DMS79 treated with DMSO at 0.1 percent for 48 hours (cell line): ENCODE measurements at regions not wholly inside any gene's neighbourhood (a gene's known extent, or its start where the extent isn't known, plus 50 kb on each side); places are given as distances from the start of the nearest gene placed in this dataset.

ENCODE experiments used
- DNase-seq: peaks from one replicate; lab custom pipeline; 2025; lab: John Stamatoyannopoulos, UW

GRCh38 chr14:61627612-61628011, 67.7 kb upstream of the HIF1A start:
- no peak for DNase-seq

DNA sequence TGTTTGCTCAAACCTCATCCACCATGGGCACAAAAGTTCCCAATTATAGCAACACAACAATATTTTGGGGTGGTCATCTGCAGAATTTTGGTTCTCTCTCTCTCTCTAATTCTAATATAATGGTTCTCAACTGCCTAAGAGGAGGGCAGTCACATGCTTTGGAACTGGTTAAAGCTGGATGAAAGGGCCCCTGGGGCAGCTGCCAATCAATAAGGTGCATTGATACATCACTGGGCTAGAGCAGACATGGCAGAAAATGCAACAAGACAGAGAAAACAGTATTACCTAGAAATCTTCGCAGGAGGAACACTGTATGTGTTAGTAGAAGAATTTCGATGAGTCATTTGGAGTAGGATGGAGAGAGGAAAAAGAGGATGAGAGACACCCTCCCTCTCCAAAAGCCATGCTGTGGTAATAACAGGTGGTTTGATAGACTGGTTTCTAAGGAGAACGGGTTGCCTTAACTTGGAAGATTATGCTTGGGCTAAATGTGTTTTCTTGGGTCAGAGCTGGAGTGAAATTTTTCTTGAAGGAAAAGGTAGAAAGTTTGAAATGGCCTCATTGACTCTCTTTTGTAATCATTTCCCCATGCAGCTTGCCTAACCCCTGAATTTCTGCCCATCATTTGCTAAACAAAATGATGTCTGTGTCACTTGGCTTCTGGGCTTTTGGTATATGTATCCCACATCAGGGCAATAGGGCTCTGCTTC, 67.1 kb upstream of the HIF1A start:
- DNase-seq, result no peak

- DNase-seq, result peak; percentile 48
These were observed 64.8 kb upstream of the HIF1A start for GRCh38 chr14:61630399-61631044.

- peak; percentile 49 for DNase-seq
These were observed 64.1 kb upstream of the HIF1A start for GRCh38 chr14:61631045-61631687.

GRCh38 chr14:61632401-61632800, 62.9 kb upstream of the HIF1A start:
- no peak for DNase-seq

DNA sequence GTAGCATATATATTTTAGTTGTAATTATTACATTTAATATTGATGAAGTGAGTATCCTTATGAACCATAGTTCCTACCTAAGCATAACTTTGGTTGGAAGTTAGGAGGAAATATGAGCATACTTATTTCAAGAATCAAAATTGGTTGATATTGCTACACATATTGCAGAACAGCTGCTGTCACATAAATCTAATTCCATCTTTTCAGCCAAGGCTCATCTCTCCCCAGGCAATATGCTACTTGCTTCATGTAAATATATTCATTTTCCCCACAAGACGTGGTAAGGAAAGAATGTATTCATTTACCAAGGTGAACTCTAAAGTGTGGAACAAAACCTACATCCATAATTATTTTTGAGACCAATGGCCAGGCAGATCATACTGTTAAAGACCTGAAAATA, 62.5 kb upstream of the HIF1A start:
- no peak for DNase-seq

DNA sequence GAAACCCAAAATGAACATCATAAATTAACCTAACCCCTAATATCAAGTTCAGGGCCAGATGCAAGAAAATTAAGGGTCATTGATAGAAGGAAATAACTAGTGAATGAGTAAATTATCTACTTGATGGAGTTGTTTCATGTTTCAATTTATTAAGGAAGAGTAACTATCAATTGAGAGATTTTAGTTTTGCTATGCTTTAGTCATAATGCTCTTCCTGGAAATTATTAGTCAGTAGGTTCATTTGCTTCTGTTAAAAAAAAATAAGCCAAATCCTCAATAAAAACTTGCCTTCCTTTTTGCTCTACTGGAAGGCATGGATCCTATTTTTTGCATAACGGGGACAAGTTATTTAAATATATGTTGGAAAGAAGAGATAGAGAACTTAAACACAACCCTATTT, 59.0 kb upstream of the HIF1A start:
- no peak for DNase-seq

DNA sequence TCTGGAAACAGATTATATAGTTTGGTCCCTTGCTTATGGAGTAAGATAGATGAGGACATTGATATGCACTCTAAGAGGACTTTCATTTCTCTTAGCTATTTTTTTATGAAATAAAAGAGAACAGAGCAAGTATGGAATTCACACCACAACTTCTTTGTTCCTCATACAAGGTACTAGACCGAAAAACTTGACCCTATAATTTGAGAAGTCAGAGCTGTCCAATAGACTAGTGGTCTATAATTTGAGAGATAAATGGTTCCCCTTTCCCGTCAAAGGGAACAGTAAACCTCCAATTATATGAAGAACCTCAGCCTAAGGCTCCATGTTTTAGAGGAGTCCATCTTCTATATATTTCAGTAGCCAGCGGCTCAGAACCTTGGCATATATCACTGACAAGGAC, 58.5 kb upstream of the HIF1A start:
- no peak for DNase-seq

- no peak for DNase-seq
These were observed 56.5 kb upstream of the HIF1A start for GRCh38 chr14:61638595-61639387.

GRCh38 chr14:61640158-61641136, 54.9 kb upstream of the HIF1A start:
- peak; percentile 79 for DNase-seq

DNA sequence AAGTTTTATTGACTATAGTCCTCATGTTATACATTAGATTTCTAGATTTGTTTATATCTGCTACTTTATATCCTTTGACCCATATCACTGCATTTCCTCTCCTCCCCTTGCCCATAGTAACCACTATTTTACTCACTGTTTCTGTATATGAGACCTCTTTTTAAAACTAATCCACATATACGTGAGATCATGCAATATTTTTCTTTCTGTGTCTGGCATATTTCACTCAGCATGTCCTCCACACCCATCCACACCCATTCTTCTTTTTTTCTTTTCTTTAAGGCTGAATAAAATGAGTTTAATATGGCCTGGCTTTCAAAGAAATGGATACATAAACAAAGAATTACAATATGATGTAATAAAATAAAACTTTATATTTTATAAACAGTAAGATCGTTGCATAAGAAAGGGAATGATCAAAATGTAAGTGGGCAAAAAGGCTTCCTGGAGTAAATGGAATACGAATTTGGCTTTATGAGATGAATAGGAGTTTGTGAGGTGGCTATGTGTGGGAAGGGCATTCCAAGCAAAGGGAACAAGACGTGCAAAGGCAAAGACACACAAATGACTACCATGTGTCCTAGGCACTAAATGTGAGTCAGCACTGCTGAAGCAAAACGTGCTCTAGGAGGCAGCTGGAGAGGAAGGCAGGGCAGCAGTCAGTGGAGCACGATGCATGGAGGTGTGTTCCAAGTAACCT, 53.2 kb upstream of the HIF1A start:
- peak; percentile 55 for DNase-seq

GRCh38 chr14:61642614-61642982, 52.7 kb upstream of the HIF1A start:
- no peak for DNase-seq

DNA sequence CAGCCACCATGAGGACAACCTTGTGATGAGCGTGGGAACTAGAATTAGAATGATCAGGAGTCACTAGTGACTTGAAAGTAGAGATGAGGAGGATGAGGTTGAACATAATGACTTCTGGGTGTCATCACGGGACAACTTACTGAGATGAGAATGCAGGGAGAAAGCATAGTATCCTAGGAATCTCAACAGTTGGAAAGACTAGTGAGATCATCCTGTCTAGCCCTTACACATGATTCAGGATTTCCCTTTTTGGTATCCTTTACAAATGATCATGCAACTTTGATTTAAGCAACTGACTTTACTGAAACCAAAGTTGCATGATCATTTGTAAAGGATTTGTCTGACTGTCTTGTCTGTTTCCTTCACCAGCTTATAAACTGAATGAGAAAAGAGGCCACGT, 51.8 kb upstream of the HIF1A start:
- no peak for DNase-seq

- DNase-seq, result peak; percentile 69
These were observed 51.1 kb upstream of the HIF1A start for GRCh38 chr14:61644175-61644574.

DNA sequence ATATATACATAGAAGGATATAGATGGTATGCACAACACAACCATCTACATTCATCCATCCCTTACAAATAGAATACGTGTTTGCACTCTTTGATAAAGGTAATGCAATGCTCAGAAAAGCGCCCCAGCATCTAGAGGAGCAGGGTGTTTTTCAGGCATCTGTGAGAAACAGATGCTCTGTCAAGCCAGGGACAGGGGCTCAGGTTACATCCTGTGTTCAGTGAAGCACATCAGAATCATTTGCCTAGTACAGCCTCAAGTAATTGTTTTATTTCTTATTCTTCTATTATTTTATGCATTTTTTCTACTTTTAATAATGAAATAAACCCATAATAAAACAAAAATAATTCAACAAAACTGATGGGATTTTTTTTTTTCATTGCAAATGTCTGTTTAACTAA, 50.5 kb upstream of the HIF1A start:
- DNase-seq, result peak; percentile 95

GRCh38 chr14:61645247-61645646, 50.1 kb upstream of the HIF1A start:
- DNase-seq, result no peak
